H1 (cell line): ENCODE measurements at regions not wholly inside any gene's neighbourhood (a gene's known extent, or its start where the extent isn't known, plus 50 kb on each side); places are given as distances from the start of the nearest gene placed in this dataset.

Experiments used
- CTCF ChIA-PET: fragments of 300-600 bp; sonication (Branson Sonifier 250); formaldehyde crosslinking; loops from one replicate; lab custom pipeline; 2021; ENCODE audit not compliant: partially characterized antibody; lab: Charles Lee
- POLR2A ChIA-PET: fragments of 300-600 bp; sonication (Branson Sonifier 250); formaldehyde crosslinking; loops from one replicate; lab custom pipeline; 2021; ENCODE audit warnings: inconsistent platforms; ENCODE audit not compliant: partially characterized antibody; lab: Charles Lee
- DNase-seq, 2 experiments: peaks; one replicate each; pipeline versions ENCODE4 v3.0.0 to v3.0.0-alpha.2; 2010 to 2022; ENCODE audit warnings: low spot score in 2 of 2, low read depth in 1 of 2, mixed read lengths in 1 of 2
- FAIRE-seq: peaks from 2 replicates; lab custom pipeline; 2011; peaks lifted over from hg19 to GRCh38; lab: Jason Lieb, UNC
- H2AFZ ChIP-seq: 2 replicates; pipeline ENCODE4 v1.8.1; 2012; ENCODE audit warnings: low read length, inconsistent platforms
- H2AK5ac ChIP-seq: 2 replicates; pipeline ENCODE4 v1.6.1; 2013; ENCODE audit warnings: low read depth, low read length
- H2BK120ac ChIP-seq: replicated peaks from 2 replicates; pipeline ENCODE3; 2013; ENCODE audit warnings: low read depth, low read length, inconsistent platforms
- H2BK12ac ChIP-seq: 2 replicates; pipeline ENCODE4 v1.6.1; 2013; ENCODE audit warnings: low read depth, low read length
- H2BK15ac ChIP-seq: 2 replicates; pipeline ENCODE4 v1.6.1; 2013; ENCODE audit warnings: low read length
- H2BK20ac ChIP-seq: 2 replicates; pipeline ENCODE4 v1.6.1; 2013; ENCODE audit warnings: low read length
- H2BK5ac ChIP-seq: 2 replicates; pipeline ENCODE4 v1.6.1; 2013; ENCODE audit warnings: low read depth, low read length
- H3K14ac ChIP-seq: 2 replicates; pipeline ENCODE4 v1.6.1; 2013; ENCODE audit warnings: inconsistent platforms; ENCODE audit not compliant: insufficient read length
- H3K18ac ChIP-seq: 2 replicates; pipeline ENCODE4 v1.6.1; 2013; ENCODE audit warnings: low read length; ENCODE audit errors: extremely low read depth
- H3K23ac ChIP-seq: 2 replicates; pipeline ENCODE4 v1.6.1; 2013; ENCODE audit warnings: inconsistent platforms; ENCODE audit not compliant: insufficient read length
- H3K23me2 ChIP-seq: 2 replicates; pipeline ENCODE4 v1.6.1; 2013; ENCODE audit warnings: low read depth, low read length
- H3K27ac ChIP-seq: 2 replicates; pipeline ENCODE4 v1.6.1; 2011; ENCODE audit warnings: low read depth, low read length, inconsistent platforms
- H3K27me3 ChIP-seq, 4 experiments: replicated peaks in 1 of 4; 1 replicate in 1 of 4; 2 replicates in 3 of 4; pipeline versions ENCODE4 v1.6.1 to v1.8.1; 2011 to 2013; ENCODE audit warnings: low read length in 3 of 4, mild to moderate bottlenecking in 3 of 4, inconsistent platforms in 2 of 4, mixed read lengths in 2 of 4, moderate library complexity in 1 of 4; ENCODE audit not compliant: control insufficient read depth in 3 of 4, insufficient read depth in 3 of 4; ENCODE audit errors: extremely low read depth in 1 of 4
- H3K36me3 ChIP-seq, 4 experiments: 2 replicates each; pipeline versions ENCODE4 v1.6.1 to v1.8.1; 2011 to 2013; ENCODE audit warnings: mild to moderate bottlenecking in 4 of 4, low read length in 3 of 4, moderate library complexity in 2 of 4, control low read depth in 1 of 4, inconsistent platforms in 1 of 4; ENCODE audit not compliant: insufficient read depth in 4 of 4, control insufficient read depth in 2 of 4
- H3K4ac ChIP-seq: replicated peaks from 2 replicates; pipeline ENCODE3; 2013; ENCODE audit warnings: low read length, low read depth, mixed read lengths, inconsistent platforms; ENCODE audit not compliant: insufficient read length
- H3K4me1 ChIP-seq, 4 experiments: replicated peaks in 1 of 4; 1 replicate in 1 of 4; 2 replicates in 3 of 4; pipeline versions ENCODE4 v1.6.1 to v1.8.1; 2011 to 2013; ENCODE audit warnings: low read length in 3 of 4, inconsistent platforms in 2 of 4, mixed read lengths in 1 of 4; ENCODE audit not compliant: insufficient read depth in 4 of 4, control insufficient read depth in 3 of 4
- H3K4me2 ChIP-seq, 2 experiments: 2 replicates each; pipeline versions ENCODE4 v1.6.1 to v1.8.1; 2011 to 2013; ENCODE audit warnings: low read depth in 2 of 2, low read length in 2 of 2, control low read depth in 1 of 2, inconsistent platforms in 1 of 2, mild to moderate bottlenecking in 1 of 2; ENCODE audit not compliant: insufficient read depth in 1 of 2
- H3K4me3 ChIP-seq, 4 experiments: fragments of 200-600, 300-600 bp in 1 of 4; sonication (generic), shearing (Covaris generic), sonication (Bioruptor Twin) in 1 of 4; 2 replicates each; pipeline versions ENCODE4 v1.5.1 to v1.8.1; 2011 to 2016; ENCODE audit warnings: low read length in 4 of 4, low read depth in 3 of 4, control low read depth in 2 of 4, inconsistent platforms in 2 of 4, mild to moderate bottlenecking in 2 of 4, mixed read lengths in 1 of 4, moderate library complexity in 1 of 4; ENCODE audit not compliant: insufficient read depth in 2 of 4; ENCODE audit errors: extremely low read depth in 1 of 4
- H3K56ac ChIP-seq: replicated peaks from 2 replicates; pipeline ENCODE3; 2013; ENCODE audit warnings: low read depth, mild to moderate bottlenecking, mixed read lengths, low read length, inconsistent platforms; ENCODE audit not compliant: insufficient read length
- H3K79me1 ChIP-seq: 2 replicates; pipeline ENCODE4 v1.6.1; 2013; ENCODE audit warnings: low read depth, low read length, control low read depth
- H3K79me2 ChIP-seq, 2 experiments: 2 replicates each; pipeline versions ENCODE4 v1.6.1 to v1.8.1; 2012 to 2013; ENCODE audit warnings: low read length in 2 of 2, mild to moderate bottlenecking in 2 of 2, inconsistent platforms in 1 of 2; ENCODE audit not compliant: insufficient read depth in 2 of 2, control insufficient read depth in 1 of 2
- H3K9ac ChIP-seq, 4 experiments: replicated peaks in 1 of 4; 1 replicate in 1 of 4; 2 replicates in 3 of 4; pipeline versions ENCODE4 v1.6.1 to v1.8.1; 2011 to 2013; ENCODE audit warnings: low read depth in 3 of 4, low read length in 3 of 4, control low read depth in 2 of 4, mild to moderate bottlenecking in 2 of 4, moderate library complexity in 2 of 4, inconsistent platforms in 1 of 4; ENCODE audit errors: extremely low read depth in 1 of 4
- H3K9me3 ChIP-seq, 2 experiments: 2 replicates each; pipeline versions ENCODE4 v1.6.1 to v1.8.1; 2012 to 2013; ENCODE audit warnings: mild to moderate bottlenecking in 2 of 2, moderate library complexity in 2 of 2, control low read depth in 1 of 2, inconsistent platforms in 1 of 2, low read depth in 1 of 2, low read length in 1 of 2, mixed read lengths in 1 of 2; ENCODE audit not compliant: insufficient read depth in 2 of 2
- H4K20me1 ChIP-seq, 2 experiments: replicated peaks in 1 of 2; 2 replicates each; pipeline versions ENCODE3 to v1.8.1; 2011 to 2013; ENCODE audit warnings: inconsistent platforms in 2 of 2, low read length in 2 of 2, mild to moderate bottlenecking in 1 of 2; ENCODE audit not compliant: insufficient read depth in 2 of 2, control insufficient read depth in 1 of 2
- H4K5ac ChIP-seq: 2 replicates; pipeline ENCODE4 v1.6.1; 2013; ENCODE audit warnings: low read length, low read depth, mixed read lengths, inconsistent platforms; ENCODE audit not compliant: insufficient read length
- H4K8ac ChIP-seq: 2 replicates; pipeline ENCODE4 v1.8.0; 2013; ENCODE audit warnings: mild to moderate bottlenecking, moderate library complexity, low read length, inconsistent platforms; ENCODE audit not compliant: insufficient read depth; ENCODE audit errors: extremely low read depth
- H4K91ac ChIP-seq: replicated peaks from 2 replicates; pipeline ENCODE3; 2013; ENCODE audit warnings: low read length, mixed read lengths, inconsistent platforms; ENCODE audit not compliant: insufficient read length
- ASH2L ChIP-seq: fragments of 200-600, 300-600 bp; sonication (generic); IDR thresholded peaks from one replicate; pipeline ENCODE4 v1.7.1; 2017; ENCODE audit warnings: low read length
- GABPA ChIP-seq: IDR thresholded peaks from 2 replicates; pipeline ENCODE4 v1.6.1; 2011; ENCODE audit warnings: mild to moderate bottlenecking, low read length, moderate library complexity, borderline replicate concordance; ENCODE audit not compliant: insufficient read depth
- WGBS, 2 experiments: shearing (Covaris generic) in 1 of 2; methylation state at CpG; one replicate each; pipeline versions ENCODE4 v1.1.6 to v1.1.7; 2013 to 2015; ENCODE audit warnings: low lambda C conversion rate in 2 of 2, mixed read lengths in 2 of 2, inconsistent platforms in 1 of 2, low coverage in 1 of 2, missing lambda C conversion rate in 1 of 2; ENCODE audit not compliant: insufficient replicate concordance in 2 of 2, insufficient coverage in 1 of 2, insufficient read length in 1 of 2; ENCODE audit errors: extremely low coverage in 1 of 2, missing lambda C conversion rate in 1 of 2; 5-methylcytosine and 5-hydroxymethylcytosine counted together

- no peak overlapping the region for H2BK5ac ChIP-seq
- no peaks in the 10 kb centered on the region for H3K27me3 ChIP-seq
- no peak overlapping the region for H3K14ac ChIP-seq
- H2BK12ac ChIP-seq = no peak overlapping the region
- H2AK5ac ChIP-seq = no peak overlapping the region
- H3K4me3 ChIP-seq = no peak overlapping the region
- H3K79me1 ChIP-seq = no peaks in the 10 kb centered on the region
- no peaks in the 10 kb centered on the region for H3K79me2 ChIP-seq
- H3K23ac ChIP-seq = no peak overlapping the region
- no peak overlapping the region for H3K27ac ChIP-seq
- H2BK15ac ChIP-seq = no peak overlapping the region
- no peak overlapping the region for H3K4me2 ChIP-seq
- H2AFZ ChIP-seq = no peak overlapping the region
- H4K5ac ChIP-seq = no peak overlapping the region
- H3K36me3 ChIP-seq = no peaks in the 10 kb centered on the region
- no peak overlapping the region for H3K4ac ChIP-seq
- no peak overlapping the region for H3K9ac ChIP-seq
- ChIA-PET CTCF (no interaction called here), POLR2A (no interaction called here)
- H3K23me2 ChIP-seq = no peaks in the 10 kb centered on the region
- H3K18ac ChIP-seq = no peak overlapping the region
- no peak overlapping the region for H4K8ac ChIP-seq
- peaks cover 2 to 7% (median 4%) of the 10 kb centered on the region in 4 experiments; a peak in 4 of 7 replicates for H3K4me1 ChIP-seq
- no peak overlapping the region for H3K56ac ChIP-seq
- no peak overlapping the region for H2BK120ac ChIP-seq
- no peak overlapping the region for H2BK20ac ChIP-seq
- no peak overlapping the region for H4K91ac ChIP-seq
- FAIRE-seq (no peak), DNase-seq (no peak)
- no peaks in the 10 kb centered on the region for H3K9me3 ChIP-seq
- no peaks in the 10 kb centered on the region for H4K20me1 ChIP-seq
- 89% methylated on average over 1 of the region's 1 CpG; no CpG with 5 or more reads in 1 of the 2 experiments for WGBS, 2 experiments
- TF ChIP-seq ASH2L (no peak), GABPA (no peak)
Observed at GRCh38 chr6:147060636-147061035, 143.6 kb upstream of the STXBP5 start.
